ENCODE measurements at regions not wholly inside any gene's neighbourhood (a gene's known extent, or its start where the extent isn't known, plus 50 kb on each side); places are given as distances from the start of the nearest gene placed in this dataset.

DNA sequence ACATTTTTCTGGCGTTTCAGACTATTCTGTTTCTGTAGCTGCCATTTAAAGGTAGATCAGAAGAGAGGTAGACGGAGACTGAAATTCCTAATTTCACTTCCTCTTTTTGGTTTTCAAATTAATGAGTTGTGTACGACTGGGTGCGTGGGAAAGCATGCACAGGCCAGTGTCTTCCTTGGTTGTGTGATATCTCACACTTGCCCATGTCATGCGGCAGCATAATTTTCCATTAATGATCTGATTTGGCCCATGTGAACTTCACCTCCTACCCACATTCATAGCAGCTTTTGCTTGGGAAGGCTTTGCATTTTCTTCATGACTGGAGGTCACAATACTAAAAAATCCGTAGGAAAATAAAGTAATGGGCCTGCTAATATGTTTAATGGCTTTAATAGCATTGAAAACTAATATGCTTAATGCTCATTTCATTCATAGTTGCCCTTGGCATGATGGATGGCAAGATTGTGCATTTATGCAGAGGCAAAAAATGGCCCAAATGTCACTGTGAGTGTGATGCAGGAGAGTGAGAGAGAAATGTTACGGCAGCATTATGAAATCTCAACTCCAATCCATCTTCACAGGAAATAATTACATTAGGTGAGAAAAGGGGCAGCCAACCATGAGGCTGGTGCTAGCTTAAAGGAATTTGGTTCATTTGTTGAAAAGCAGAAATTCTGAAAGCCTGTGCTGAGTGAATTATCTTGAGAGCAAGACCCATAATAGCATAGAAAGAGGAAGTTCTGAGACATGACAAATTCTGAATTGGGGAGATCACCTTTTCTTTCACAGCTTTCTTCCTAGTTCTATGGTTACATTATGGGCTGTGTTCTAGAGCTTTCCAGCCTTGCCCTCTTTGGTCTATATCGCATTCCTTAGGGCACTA lies 69.0 kb upstream of the UST start:
- no peak for TF ChIP-seq CTCF (conservative IDR thresholded peaks at IDR 0.05; ENCODE audit: low read depth, low read length)
- H3K4me3 ChIP-seq (ENCODE audit: low read depth, low read length) = no peak overlapping the region
- no peak for DNase-seq (ENCODE audit: low read depth)

GRCh38 chr6:148678682-148679081 lies 68.1 kb upstream of the UST start:
- H3K4me3 ChIP-seq (ENCODE audit: low read depth, low read length) = no peak overlapping the region
- no peak for TF ChIP-seq CTCF (conservative IDR thresholded peaks at IDR 0.05; ENCODE audit: low read depth, low read length)
- DNase-seq (ENCODE audit: low read depth) = no peak

DNA sequence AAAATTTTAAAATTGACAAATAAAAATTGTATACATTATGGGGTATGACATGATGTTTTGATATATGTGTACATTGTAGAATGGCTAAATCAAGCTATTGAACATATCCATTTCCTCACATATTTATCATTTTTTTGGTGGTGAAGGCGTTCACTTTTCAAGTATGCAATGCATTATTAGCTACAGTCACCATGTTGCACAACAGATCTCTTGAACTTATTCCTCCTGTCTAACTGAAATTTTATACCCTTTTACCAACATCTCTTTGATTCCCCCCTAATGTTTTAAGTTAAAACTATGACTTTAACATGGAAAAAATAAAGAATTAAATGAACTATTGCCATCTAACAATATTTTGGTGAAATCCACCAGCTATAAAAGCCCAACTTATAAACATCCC lies 65.2 kb upstream of the UST start:
- no peak overlapping the region for H3K4me3 ChIP-seq (ENCODE audit: low read depth, low read length)
- no peak for DNase-seq (ENCODE audit: low read depth)
- no peak for TF ChIP-seq CTCF (conservative IDR thresholded peaks at IDR 0.05; ENCODE audit: low read depth, low read length)

GRCh38 chr6:148682252-148682651 lies 64.6 kb upstream of the UST start:
- TF ChIP-seq CTCF (conservative IDR thresholded peaks at IDR 0.05; ENCODE audit: low read depth, low read length) = no peak
- H3K4me3 ChIP-seq (ENCODE audit: low read depth, low read length) = no peak overlapping the region
- DNase-seq (ENCODE audit: low read depth) = no peak

- TF ChIP-seq CTCF (conservative IDR thresholded peaks at IDR 0.05; ENCODE audit: low read depth, low read length) = no peak
- no peak for DNase-seq (ENCODE audit: low read depth)
Measured at GRCh38 chr6:148682990-148683389, 63.8 kb upstream of the UST start.

GRCh38 chr6:148689168-148689567 lies 57.7 kb upstream of the UST start:
- no peak overlapping the region for H3K4me3 ChIP-seq (ENCODE audit: low read depth, low read length)
- no peak for TF ChIP-seq CTCF (conservative IDR thresholded peaks at IDR 0.05; ENCODE audit: low read depth, low read length)
- no peak for DNase-seq (ENCODE audit: low read depth)

More at GRCh38 chr6:148682990-148683389, 63.8 kb upstream of the UST start:
- no peak overlapping the region for H3K4me3 ChIP-seq (ENCODE audit: low read depth, low read length)
